Pulmonary artery endothelial cell (primary cell): ENCODE measurements at regions not wholly inside any gene's neighbourhood (a gene's known extent, or its start where the extent isn't known, plus 50 kb on each side); places are given as distances from the start of the nearest gene placed in this dataset.

ENCODE experiments used
- DNase-seq: peaks from one replicate; pipeline ENCODE4 v3.0.0-alpha.2; 2011; ENCODE audit warnings: low read depth, low spot score

- DNase-seq, result no peak
Observed at GRCh38 chr5:51449026-51449425, 65.8 kb downstream of the ISL1 start.

DNA sequence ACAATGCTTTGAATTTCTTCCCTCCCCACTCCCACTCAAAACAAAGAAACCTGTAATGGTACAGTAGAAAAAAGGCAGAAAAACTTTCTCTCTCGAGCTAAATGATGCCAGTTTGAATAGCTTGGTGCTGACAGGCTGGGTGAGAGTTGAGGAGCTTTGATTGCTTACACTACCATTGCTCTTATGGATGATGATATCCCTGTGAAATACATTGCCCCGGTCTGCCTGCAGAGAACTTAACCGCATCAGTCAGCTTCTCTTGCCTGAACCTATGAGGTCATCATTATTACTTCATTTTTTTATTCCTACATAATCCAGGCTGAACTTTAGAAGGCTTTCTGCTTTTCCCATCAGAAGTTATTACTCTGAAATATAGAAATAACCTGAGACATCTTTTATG lies 69.3 kb downstream of the ISL1 start:
- DNase-seq, result no peak

- DNase-seq, result no peak
Observed at GRCh38 chr5:51465165-51465564, 81.9 kb downstream of the ISL1 start.

- DNase-seq, result no peak
Observed at GRCh38 chr5:51466214-51466613, 83.0 kb downstream of the ISL1 start.

DNA sequence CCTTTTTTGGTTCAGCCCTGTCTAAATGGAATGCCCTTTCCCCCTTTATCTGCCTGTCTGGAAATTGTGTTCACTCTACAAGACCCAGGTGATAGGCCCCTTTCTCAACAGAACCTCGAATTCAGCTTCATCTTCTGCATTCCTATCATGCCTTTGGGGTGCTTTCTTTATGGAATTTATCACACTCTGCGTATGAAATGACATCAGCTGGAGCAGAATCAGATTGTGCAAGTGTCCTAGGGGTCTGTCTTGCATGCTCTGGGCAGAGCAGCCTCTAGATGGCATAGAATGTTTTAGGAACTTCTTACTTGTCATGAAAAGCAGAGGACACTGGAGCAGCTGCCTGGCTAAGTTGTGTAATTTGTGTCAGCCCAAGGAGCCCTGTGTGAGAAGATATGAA lies 84.9 kb downstream of the ISL1 start:
- no peak for DNase-seq

- DNase-seq, result no peak
Observed at GRCh38 chr5:51471630-51472029, 88.4 kb downstream of the ISL1 start.

DNA sequence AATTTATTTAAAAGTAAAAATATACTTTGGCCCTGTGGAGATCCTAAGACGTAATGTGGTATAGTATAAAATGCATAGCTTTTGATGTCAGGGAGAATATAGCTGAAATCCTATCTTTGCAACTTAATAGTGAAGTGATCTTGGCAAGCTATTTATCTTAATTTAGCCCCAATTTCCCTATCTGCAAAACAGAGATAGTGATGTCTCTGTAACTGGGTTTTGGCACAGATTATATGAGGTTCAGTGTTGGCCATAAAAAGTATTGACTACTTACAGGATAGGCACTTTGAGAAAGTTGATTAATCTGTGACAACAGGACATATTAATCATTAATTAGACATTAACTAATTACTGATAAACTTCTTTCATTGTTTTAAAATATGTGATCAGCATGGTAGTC lies 89.2 kb downstream of the ISL1 start:
- no peak for DNase-seq

DNA sequence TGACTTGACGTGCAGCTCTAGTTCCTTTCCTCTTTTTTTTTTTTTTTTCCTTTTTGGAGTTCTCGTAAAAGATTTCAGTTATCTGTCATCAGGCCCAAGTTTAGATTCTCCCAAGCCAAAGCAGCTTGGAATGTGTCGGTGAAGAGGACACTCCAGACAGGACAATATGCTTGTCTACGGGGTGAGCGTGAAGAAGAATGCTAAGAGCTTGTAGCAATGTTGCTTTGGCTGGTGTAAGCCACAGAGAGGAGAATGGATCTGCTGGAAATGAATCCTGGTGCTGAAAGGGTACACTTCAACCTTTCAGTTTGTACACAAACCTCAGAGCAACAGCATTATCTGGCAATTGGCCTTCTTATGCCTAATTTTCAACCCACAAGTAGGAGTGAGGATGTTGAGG lies 92.4 kb downstream of the ISL1 start:
- no peak for DNase-seq

DNA sequence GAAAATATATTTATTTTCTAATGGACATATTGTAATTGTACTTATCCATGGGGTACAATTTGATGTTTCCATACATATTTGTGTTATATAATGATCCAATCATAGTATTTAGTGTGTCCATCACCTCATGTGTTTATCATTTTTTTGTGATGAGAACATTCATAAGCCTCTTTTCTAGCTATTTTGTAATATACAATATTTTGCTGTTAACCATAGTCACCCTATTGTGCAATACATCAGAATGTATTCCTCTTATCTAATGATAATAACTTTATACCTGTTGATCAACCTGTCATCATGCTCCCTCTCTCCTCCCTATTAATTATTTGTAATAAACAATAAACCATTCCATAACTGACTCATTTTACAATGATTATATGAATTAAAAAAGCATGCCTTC lies 93.2 kb downstream of the ISL1 start:
- DNase-seq, result no peak

DNA sequence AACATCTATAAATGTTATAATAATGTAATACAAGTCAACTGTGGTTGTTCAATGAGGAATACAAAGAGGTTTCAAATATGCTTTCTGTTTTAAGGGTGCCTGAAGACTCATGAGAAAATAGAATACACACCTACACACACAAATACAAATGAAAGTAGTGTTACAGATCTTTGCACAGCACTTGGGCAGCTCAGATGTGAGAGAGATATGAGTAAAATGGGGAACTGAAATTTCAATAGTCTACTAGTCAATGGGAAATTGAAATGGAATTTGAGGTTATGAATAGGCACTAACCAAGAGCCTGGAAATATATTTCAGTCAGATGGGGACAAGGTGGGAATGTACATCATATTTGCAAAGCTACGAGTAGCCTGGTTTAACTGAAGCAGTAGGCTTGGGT lies 96.6 kb downstream of the ISL1 start:
- no peak for DNase-seq

GRCh38 chr5:51484326-51484725 lies 101.1 kb downstream of the ISL1 start:
- DNase-seq, result no peak

- DNase-seq, result no peak
Observed at GRCh38 chr5:51486158-51486557, 102.9 kb downstream of the ISL1 start.

GRCh38 chr5:51487952-51488351 lies 104.7 kb downstream of the ISL1 start:
- no peak for DNase-seq

GRCh38 chr5:51488803-51489642 lies 105.8 kb downstream of the ISL1 start:
- DNase-seq, result no peak

DNA sequence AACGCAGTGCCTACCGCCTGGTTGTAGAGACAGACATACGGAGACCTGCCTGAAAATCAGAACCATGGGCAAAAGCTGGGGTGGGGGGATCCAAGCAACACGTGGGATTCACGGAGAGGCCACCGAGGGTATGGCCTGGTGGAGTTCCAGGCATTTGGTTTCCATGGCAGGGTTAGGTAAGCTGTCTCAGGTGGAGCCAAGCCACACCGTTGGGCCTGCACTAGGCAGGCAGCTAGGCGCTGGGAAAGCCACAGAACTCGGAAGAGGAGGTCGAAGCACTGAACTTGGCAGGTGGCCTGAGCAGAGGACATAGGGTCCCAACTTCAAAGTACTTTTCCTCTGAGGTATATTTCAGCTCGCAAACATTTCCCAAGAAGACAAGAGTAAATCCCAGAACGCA lies 111.6 kb downstream of the ISL1 start:
- no peak for DNase-seq

GRCh38 chr5:51495672-51496071 lies 112.4 kb downstream of the ISL1 start:
- DNase-seq, result no peak

- no peak for DNase-seq
Observed at GRCh38 chr5:51517838-51518237, 134.6 kb downstream of the ISL1 start.

GRCh38 chr5:51518607-51519006 lies 135.4 kb downstream of the ISL1 start:
- no peak for DNase-seq

DNA sequence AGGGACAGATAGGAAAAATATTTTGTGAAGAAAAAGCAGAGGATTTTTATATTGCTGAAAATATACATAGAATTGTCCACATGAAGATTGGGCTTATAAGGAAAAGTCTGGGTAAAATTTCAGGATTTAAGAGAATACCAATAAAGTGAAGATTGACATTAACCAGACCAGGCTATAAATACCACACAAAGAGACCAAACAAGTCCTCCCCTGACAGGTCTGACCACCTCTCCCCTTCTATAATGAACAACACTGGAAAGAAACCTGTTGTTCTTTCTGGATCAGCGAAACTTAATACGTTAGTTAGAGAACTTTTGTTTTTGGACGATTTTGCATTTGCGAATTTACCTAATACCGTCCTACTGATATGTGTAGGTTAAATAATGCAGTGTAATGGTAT lies 138.3 kb downstream of the ISL1 start:
- no peak for DNase-seq

- no peak for DNase-seq
Observed at GRCh38 chr5:51539232-51539631, 156.0 kb downstream of the ISL1 start.

GRCh38 chr5:51544031-51544785 lies 161.0 kb downstream of the ISL1 start:
- DNase-seq, result no peak

- DNase-seq, result no peak
Observed at GRCh38 chr5:51556833-51557232, 173.6 kb downstream of the ISL1 start.

DNA sequence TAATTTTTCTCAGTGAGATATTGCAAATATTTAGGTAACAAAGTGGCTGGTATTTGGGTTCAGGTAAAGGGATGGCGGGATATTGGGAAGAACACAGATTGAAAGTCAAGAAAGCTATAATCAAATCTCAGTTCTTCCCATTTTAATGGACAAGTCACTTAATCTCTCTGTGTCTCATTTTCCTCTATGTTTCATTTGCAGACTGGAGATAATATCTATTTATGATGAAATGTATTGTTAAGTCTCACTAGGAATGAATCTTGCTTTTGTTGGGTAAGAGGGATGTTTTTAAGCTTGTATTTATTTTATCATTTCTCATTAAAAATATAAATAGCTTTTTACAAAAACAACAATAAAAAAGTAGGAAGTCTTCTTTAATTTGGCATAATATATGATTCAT lies 175.4 kb downstream of the ISL1 start:
- DNase-seq, result no peak
